NCI-H1694 (cell line): ENCODE measurements at regions not wholly inside any gene's neighbourhood (a gene's known extent, or its start where the extent isn't known, plus 50 kb on each side); places are given as distances from the start of the nearest gene placed in this dataset.
"Not testable (repeated sequence)": the region's sequence is repeated elsewhere in the genome, so short reads cannot be mapped to it uniquely, and the experiment has no call there.

Experiments
- DNase-seq: peaks from one replicate; lab custom pipeline; 2025; lab: John Stamatoyannopoulos, UW

GRCh38 chr7:6882321-6882721 lies 56.2 kb upstream of the CCZ1B start:
- DNase-seq, result not testable (repeated sequence)

GRCh38 chr7:6883756-6884155 lies 57.7 kb upstream of the CCZ1B start:
- DNase-seq, result not testable (repeated sequence)

- DNase-seq, result no peak
These were observed 60.1 kb upstream of the CCZ1B start for GRCh38 chr7:6886198-6886597.

GRCh38 chr7:6888267-6889045 lies 62.4 kb upstream of the CCZ1B start:
- DNase-seq, result not testable (repeated sequence)

- no peak for DNase-seq
These were observed 63.3 kb upstream of the CCZ1B start for GRCh38 chr7:6889252-6889812.

GRCh38 chr7:6902097-6902518 lies 76.0 kb upstream of the CCZ1B start:
- not testable (repeated sequence) for DNase-seq

GRCh38 chr7:6903289-6903688 lies 77.2 kb upstream of the CCZ1B start:
- not testable (repeated sequence) for DNase-seq

GRCh38 chr7:6903792-6904191 lies 77.7 kb upstream of the CCZ1B start:
- not testable (repeated sequence) for DNase-seq

GRCh38 chr7:6917258-6917657 lies 91.2 kb upstream of the CCZ1B start:
- DNase-seq, result no peak

- DNase-seq, result not testable (repeated sequence)
These were observed 93.1 kb upstream of the CCZ1B start for GRCh38 chr7:6919169-6919568.

- DNase-seq, result not testable (repeated sequence)
These were observed 98.4 kb upstream of the CCZ1B start for GRCh38 chr7:6924523-6924922.

GRCh38 chr7:6926193-6927174 lies 100.4 kb upstream of the CCZ1B start:
- DNase-seq, result not testable (repeated sequence)

GRCh38 chr7:6927643-6928042 lies 101.6 kb upstream of the CCZ1B start:
- DNase-seq, result not testable (repeated sequence)

GRCh38 chr7:6929588-6929987 lies 103.5 kb upstream of the CCZ1B start:
- DNase-seq, result not testable (repeated sequence)

- not testable (repeated sequence) for DNase-seq
These were observed 104.1 kb upstream of the CCZ1B start for GRCh38 chr7:6930081-6930635.

GRCh38 chr7:6930787-6931186 lies 104.7 kb upstream of the CCZ1B start:
- DNase-seq, result not testable (repeated sequence)

GRCh38 chr7:6931456-6931855 lies 105.4 kb upstream of the CCZ1B start:
- not testable (repeated sequence) for DNase-seq

- not testable (repeated sequence) for DNase-seq
These were observed 108.0 kb upstream of the CCZ1B start for GRCh38 chr7:6933954-6934632.

- DNase-seq, result no peak
These were observed 108.9 kb upstream of the CCZ1B start for GRCh38 chr7:6934981-6935380.

- not testable (repeated sequence) for DNase-seq
These were observed 110.6 kb upstream of the CCZ1B start for GRCh38 chr7:6936626-6937025.

- DNase-seq, result not testable (repeated sequence)
These were observed 111.7 kb upstream of the CCZ1B start for GRCh38 chr7:6937746-6938145.
